SIG-M5 treated with dmso at 0.1 percent for 504 hours (cell line): ENCODE measurements at regions not wholly inside any gene's neighbourhood (a gene's known extent, or its start where the extent isn't known, plus 50 kb on each side); places are given as distances from the start of the nearest gene placed in this dataset.

ENCODE experiments used
- DNase-seq: peaks from one replicate; lab custom pipeline; 2025; ENCODE audit not compliant: unreplicated experiment; lab: John Stamatoyannopoulos, UW

- DNase-seq = no peak
Measured at GRCh38 chr7:35463751-35464150, 209.9 kb upstream of the TBX20 start.

GRCh38 chr7:35463176-35463700, 209.3 kb upstream of the TBX20 start:
- peak; percentile 78 for DNase-seq

GRCh38 chr7:35454575-35455385, 200.9 kb upstream of the TBX20 start:
- DNase-seq = no peak

GRCh38 chr7:35450456-35451214, 196.7 kb upstream of the TBX20 start:
- DNase-seq = no peak

GRCh38 chr7:35448486-35448885, 194.6 kb upstream of the TBX20 start:
- DNase-seq = no peak

GRCh38 chr7:35446091-35446490, 192.2 kb upstream of the TBX20 start:
- DNase-seq = no peak

- no peak for DNase-seq
Measured at GRCh38 chr7:35437619-35438275, 183.8 kb upstream of the TBX20 start.

- DNase-seq = no peak
Measured at GRCh38 chr7:35436452-35436851, 182.6 kb upstream of the TBX20 start.

GRCh38 chr7:35430547-35431153, 176.8 kb upstream of the TBX20 start:
- DNase-seq = no peak

- DNase-seq = peak; percentile 60
Measured at GRCh38 chr7:35424869-35425495, 171.1 kb upstream of the TBX20 start.

GRCh38 chr7:35424440-35424839, 170.5 kb upstream of the TBX20 start:
- DNase-seq = no peak

- DNase-seq = no peak
Measured at GRCh38 chr7:35422715-35423114, 168.8 kb upstream of the TBX20 start.

- DNase-seq = no peak
Measured at GRCh38 chr7:35420656-35421055, 166.8 kb upstream of the TBX20 start.

GRCh38 chr7:35419391-35419755, 165.5 kb upstream of the TBX20 start:
- DNase-seq = no peak

- DNase-seq = no peak
Measured at GRCh38 chr7:35418716-35419390, 165.0 kb upstream of the TBX20 start.

GRCh38 chr7:35416568-35416967, 162.7 kb upstream of the TBX20 start:
- DNase-seq = no peak

GRCh38 chr7:35415411-35415822, 161.5 kb upstream of the TBX20 start:
- no peak for DNase-seq

- DNase-seq = no peak
Measured at GRCh38 chr7:35411331-35411730, 157.4 kb upstream of the TBX20 start.

GRCh38 chr7:35405461-35405860, 151.6 kb upstream of the TBX20 start:
- DNase-seq = no peak

- no peak for DNase-seq
Measured at GRCh38 chr7:35401217-35401879, 147.4 kb upstream of the TBX20 start.
